GM12872 (cell line): ENCODE measurements at regions not wholly inside any gene's neighbourhood (a gene's known extent, or its start where the extent isn't known, plus 50 kb on each side); places are given as distances from the start of the nearest gene placed in this dataset.

Source experiments
- TF ChIP-seq, protein P1 (sequence below): IDR thresholded peaks from 3 replicates; pipeline ENCODE4 v1.5.1; 2011; ENCODE audit warnings: low read depth, mild to moderate bottlenecking, low read length, moderate library complexity; ENCODE audit not compliant: insufficient read depth

DNA sequence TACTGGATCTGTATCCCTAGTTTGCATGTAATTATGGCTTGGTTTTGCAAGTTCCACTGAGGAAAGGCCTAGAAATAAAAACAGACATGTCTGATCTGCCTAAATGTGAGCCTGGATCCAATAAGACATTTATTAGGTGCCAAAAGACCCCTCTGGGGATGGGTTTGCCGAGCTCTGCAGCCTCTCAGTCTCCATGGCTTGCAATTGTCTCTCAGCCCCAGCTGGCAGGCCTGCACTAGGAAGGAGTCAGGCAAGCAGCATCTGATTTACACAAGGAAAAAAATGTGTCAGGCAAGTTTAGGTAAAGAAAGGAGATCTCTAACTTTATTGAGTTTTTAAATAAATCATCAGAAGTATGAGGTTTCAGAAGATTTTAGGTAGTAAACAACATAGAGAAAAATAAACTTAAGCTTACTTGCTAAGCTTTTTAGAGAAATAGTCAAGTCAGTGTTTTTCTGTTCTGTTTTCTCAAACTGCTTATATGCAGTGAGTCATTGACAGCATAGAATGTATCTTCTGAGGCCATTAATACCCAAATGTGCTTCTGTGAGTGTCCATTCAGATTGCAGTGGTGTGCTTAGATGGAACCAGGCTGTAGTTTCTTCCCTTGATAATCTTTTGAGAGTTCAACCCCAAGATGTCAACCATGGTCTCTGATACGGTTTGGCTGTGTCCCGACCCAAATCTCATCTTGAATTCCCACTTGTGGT, 121.0 kb downstream of the FHL5 start:
- TF ChIP-seq, protein P1, sequence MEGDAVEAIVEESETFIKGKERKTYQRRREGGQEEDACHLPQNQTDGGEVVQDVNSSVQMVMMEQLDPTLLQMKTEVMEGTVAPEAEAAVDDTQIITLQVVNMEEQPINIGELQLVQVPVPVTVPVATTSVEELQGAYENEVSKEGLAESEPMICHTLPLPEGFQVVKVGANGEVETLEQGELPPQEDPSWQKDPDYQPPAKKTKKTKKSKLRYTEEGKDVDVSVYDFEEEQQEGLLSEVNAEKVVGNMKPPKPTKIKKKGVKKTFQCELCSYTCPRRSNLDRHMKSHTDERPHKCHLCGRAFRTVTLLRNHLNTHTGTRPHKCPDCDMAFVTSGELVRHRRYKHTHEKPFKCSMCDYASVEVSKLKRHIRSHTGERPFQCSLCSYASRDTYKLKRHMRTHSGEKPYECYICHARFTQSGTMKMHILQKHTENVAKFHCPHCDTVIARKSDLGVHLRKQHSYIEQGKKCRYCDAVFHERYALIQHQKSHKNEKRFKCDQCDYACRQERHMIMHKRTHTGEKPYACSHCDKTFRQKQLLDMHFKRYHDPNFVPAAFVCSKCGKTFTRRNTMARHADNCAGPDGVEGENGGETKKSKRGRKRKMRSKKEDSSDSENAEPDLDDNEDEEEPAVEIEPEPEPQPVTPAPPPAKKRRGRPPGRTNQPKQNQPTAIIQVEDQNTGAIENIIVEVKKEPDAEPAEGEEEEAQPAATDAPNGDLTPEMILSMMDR: no peak

DNA sequence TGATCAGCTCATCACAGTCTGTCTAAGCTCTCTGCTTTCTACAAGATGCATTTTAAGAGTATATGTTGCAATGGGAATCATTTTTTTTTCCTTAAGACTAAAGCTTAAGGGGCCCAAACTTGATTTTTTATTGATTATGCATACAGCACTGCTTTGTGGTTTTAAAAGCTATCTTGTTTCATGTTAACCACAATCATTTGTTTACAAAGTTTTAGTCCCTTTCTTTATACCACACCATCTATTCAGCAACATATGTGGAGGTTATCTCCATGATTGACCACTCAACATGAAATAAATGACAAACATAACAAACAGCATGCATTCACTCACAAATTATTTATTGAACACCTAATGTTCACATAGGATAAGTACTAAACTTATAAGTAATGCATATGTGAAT, 119.1 kb downstream of the FHL5 start:
- TF ChIP-seq, protein P1: no peak

DNA sequence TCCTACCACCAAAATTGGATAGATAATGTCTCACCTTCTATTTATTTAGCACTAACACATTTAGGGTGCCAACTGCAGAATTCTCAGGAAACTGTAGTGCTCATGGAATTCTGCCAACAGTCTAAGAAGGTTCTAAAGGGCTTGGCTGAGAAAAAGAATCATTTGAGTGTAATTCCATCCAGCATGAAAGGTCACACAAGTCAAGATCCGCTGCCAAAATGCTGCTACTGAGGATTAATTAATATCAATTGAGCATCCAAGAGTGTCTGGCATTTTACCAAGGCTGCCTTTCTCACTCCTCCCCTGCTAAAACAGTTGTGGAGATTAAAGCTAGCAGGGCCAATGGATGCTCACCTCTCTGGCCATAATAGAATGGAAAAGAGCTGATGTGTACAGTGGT, 112.7 kb downstream of the FHL5 start:
- TF ChIP-seq, protein P1: no peak
